Osteocyte (in vitro differentiated cells): ENCODE measurements at regions not wholly inside any gene's neighbourhood (a gene's known extent, or its start where the extent isn't known, plus 50 kb on each side); places are given as distances from the start of the nearest gene placed in this dataset.

Experiments
- DNase-seq: peaks from one replicate; pipeline ENCODE4 v3.0.0; 2021; ENCODE audit warnings: mixed read lengths; ENCODE audit not compliant: unreplicated experiment; ENCODE audit errors: extremely low spot score
- H3K27ac Mint-ChIP-seq: one replicate; pipeline ENCODE4 v1.8.0; 2021; ENCODE audit warnings: mild to moderate bottlenecking, mixed read lengths; ENCODE audit not compliant: unreplicated experiment
- H3K27me3 Mint-ChIP-seq: one replicate; pipeline ENCODE4 v1.8.0; 2021; ENCODE audit warnings: mixed read lengths; ENCODE audit not compliant: unreplicated experiment
- H3K36me3 Mint-ChIP-seq: one replicate; pipeline ENCODE4 v1.8.0; 2021; ENCODE audit warnings: mixed read lengths; ENCODE audit not compliant: unreplicated experiment
- H3K4me1 Mint-ChIP-seq: one replicate; pipeline ENCODE4 v1.8.0; 2021; ENCODE audit warnings: mixed read lengths; ENCODE audit not compliant: unreplicated experiment
- H3K4me3 Mint-ChIP-seq: one replicate; pipeline ENCODE4 v1.8.0; 2021; ENCODE audit warnings: mild to moderate bottlenecking, moderate library complexity, mixed read lengths; ENCODE audit not compliant: unreplicated experiment
- H3K9me3 Mint-ChIP-seq: one replicate; pipeline ENCODE4 v1.8.0; 2021; ENCODE audit warnings: mixed read lengths; ENCODE audit not compliant: unreplicated experiment
- TF ChIP-seq, protein P1 (sequence below): fragments of 200-600 bp; sonication (generic); IDR thresholded peaks from 2 replicates; pipeline ENCODE4 v1.5.0; 2021; ENCODE audit warnings: antibody characterized with exemption, mild to moderate bottlenecking, moderate library complexity

DNA sequence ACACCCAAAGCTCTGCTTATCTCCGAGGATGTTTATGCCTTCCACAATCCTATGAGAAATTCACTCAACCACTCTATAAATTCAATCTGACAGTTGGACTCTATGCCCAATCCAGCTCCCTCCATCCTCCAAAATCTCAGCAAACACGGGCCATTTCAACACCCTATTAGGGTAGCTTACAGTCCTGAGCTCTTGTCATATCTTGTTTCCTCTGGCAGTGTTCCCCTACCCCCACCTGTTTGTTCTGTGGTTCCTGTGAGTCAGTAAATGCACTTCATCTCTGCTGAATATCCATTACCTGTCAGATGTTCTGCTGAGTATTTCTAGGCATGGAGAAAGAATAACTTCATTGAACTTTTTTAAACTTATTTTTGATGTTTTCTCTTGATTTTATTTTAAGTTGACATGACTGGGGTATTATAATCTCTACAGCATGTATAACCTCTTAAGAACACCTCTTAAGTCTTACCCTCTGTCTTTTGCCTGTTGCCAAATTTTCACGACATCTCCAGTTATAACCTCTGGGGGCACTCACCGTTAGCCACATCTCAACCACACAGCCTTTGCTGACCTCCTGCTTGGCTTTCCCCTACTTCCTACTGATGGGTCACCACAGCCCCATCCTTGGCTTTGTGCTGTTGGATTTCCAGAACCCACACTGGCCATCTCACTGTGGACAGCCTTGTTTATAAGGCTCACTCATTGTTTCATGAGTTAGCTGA lies 317.0 kb upstream of the TMPO start:
- no peaks in the 10 kb centered on the region for H3K4me1 Mint-ChIP-seq
- H3K36me3 Mint-ChIP-seq = no peaks in the 10 kb centered on the region
- H3K27me3 Mint-ChIP-seq = no peaks in the 10 kb centered on the region
- no peak overlapping the region for H3K27ac Mint-ChIP-seq
- TF ChIP-seq, protein P1, sequence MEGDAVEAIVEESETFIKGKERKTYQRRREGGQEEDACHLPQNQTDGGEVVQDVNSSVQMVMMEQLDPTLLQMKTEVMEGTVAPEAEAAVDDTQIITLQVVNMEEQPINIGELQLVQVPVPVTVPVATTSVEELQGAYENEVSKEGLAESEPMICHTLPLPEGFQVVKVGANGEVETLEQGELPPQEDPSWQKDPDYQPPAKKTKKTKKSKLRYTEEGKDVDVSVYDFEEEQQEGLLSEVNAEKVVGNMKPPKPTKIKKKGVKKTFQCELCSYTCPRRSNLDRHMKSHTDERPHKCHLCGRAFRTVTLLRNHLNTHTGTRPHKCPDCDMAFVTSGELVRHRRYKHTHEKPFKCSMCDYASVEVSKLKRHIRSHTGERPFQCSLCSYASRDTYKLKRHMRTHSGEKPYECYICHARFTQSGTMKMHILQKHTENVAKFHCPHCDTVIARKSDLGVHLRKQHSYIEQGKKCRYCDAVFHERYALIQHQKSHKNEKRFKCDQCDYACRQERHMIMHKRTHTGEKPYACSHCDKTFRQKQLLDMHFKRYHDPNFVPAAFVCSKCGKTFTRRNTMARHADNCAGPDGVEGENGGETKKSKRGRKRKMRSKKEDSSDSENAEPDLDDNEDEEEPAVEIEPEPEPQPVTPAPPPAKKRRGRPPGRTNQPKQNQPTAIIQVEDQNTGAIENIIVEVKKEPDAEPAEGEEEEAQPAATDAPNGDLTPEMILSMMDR = no peak
- H3K9me3 Mint-ChIP-seq = peaks cover 5% of the 10 kb centered on the region
- DNase-seq = no peak
- H3K4me3 Mint-ChIP-seq = no peak overlapping the region

GRCh38 chr12:98208816-98209215 lies 306.6 kb upstream of the TMPO start:
- H3K4me1 Mint-ChIP-seq = no peaks in the 10 kb centered on the region
- peaks cover 8% of the 10 kb centered on the region for H3K9me3 Mint-ChIP-seq
- H3K36me3 Mint-ChIP-seq = no peaks in the 10 kb centered on the region
- TF ChIP-seq, protein P1 = no peak
- DNase-seq = no peak
- H3K4me3 Mint-ChIP-seq = no peak overlapping the region
- peaks cover 4% of the 10 kb centered on the region for H3K27me3 Mint-ChIP-seq
- H3K27ac Mint-ChIP-seq = no peak overlapping the region

GRCh38 chr12:98211909-98212695 lies 303.3 kb upstream of the TMPO start:
- H3K9me3 Mint-ChIP-seq = no peaks in the 10 kb centered on the region
- no peak overlapping the region for H3K27ac Mint-ChIP-seq
- no peaks in the 10 kb centered on the region for H3K4me1 Mint-ChIP-seq
- H3K36me3 Mint-ChIP-seq = no peaks in the 10 kb centered on the region
- TF ChIP-seq, protein P1 = no peak
- no peak overlapping the region for H3K4me3 Mint-ChIP-seq
- peaks cover 4% of the 10 kb centered on the region for H3K27me3 Mint-ChIP-seq
- no peak for DNase-seq

DNA sequence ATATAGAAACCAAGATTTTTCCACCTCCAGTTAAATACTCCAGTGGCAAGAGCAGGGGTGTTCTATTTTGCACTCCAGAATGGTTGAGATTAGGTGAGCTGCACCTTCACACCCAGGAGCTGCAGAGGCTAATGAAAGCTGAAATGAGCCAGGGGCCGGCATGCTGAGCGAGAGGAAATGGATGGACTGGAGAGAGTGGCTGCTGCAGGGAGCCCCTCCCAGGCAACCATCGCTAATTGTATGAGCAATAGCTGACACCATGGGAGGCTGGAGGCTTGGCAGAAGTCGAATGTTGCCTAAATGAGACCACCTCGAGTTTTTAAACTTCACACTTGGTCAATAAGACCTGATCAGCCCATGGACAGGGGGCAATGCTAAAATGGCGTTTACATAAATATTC lies 301.8 kb upstream of the TMPO start:
- no peaks in the 10 kb centered on the region for H3K9me3 Mint-ChIP-seq
- no peak overlapping the region for H3K27ac Mint-ChIP-seq
- DNase-seq = no peak
- H3K27me3 Mint-ChIP-seq = peaks cover 4% of the 10 kb centered on the region
- TF ChIP-seq, protein P1 = no peak
- no peak overlapping the region for H3K4me3 Mint-ChIP-seq
- no peaks in the 10 kb centered on the region for H3K36me3 Mint-ChIP-seq
- H3K4me1 Mint-ChIP-seq = no peaks in the 10 kb centered on the region

DNA sequence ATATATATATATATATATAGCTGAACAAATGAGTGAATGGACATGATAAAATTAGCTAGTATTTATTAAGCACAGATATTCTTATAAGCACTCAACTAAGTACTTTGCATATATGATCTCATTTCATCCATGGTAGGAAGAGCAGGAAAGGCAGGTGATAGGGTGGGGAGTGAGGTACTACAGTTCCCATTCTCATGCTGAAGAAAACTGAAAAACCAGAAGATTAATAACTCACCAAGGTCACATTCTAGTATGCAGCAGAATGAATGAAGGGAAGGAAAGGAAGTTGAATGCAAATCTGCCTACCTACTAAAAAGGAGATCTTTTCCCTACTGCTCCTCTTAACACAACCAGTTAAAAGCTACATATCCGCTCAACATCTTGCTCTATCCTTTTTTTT lies 298.1 kb upstream of the TMPO start:
- H3K27me3 Mint-ChIP-seq = no peaks in the 10 kb centered on the region
- no peak for DNase-seq
- no peaks in the 10 kb centered on the region for H3K36me3 Mint-ChIP-seq
- no peak overlapping the region for H3K27ac Mint-ChIP-seq
- TF ChIP-seq, protein P1 = no peak
- H3K4me1 Mint-ChIP-seq = no peaks in the 10 kb centered on the region
- H3K9me3 Mint-ChIP-seq = no peaks in the 10 kb centered on the region
- no peak overlapping the region for H3K4me3 Mint-ChIP-seq
